ENCODE measurements at regions not wholly inside any gene's neighbourhood (a gene's known extent, or its start where the extent isn't known, plus 50 kb on each side); places are given as distances from the start of the nearest gene placed in this dataset.

DNA sequence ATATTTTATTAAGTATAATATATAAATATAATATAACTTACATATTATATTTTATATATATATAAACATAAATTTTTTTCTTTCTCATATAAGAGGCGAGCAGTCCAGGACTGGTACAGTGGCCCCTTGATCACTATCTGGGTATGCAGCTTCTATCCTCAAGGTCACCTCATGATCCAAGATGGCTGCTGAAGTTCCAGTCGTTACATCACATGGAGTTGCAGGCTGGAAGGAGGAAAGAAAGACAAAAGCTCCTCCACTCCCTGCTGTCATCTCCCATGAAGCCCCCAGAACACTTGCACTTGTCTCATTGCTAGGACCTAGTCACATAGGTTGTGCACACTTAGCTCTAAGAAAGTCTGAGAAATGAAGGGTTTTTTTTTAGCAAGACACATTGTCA lies 145.1 kb upstream of the SLC1A4 start:
- Histone ChIP-seq H3K9me3 (no peaks in the 10 kb centered on the region), H3K4me1 (peaks cover 0 to 30% (median 5%) of the 10 kb centered on the region in 4 donors), H3K36me3 (no peaks in the 10 kb centered on the region), H3K27me3 (no peaks in the 10 kb centered on the region), H3K4me3 (no peak overlapping the region), H3K27ac (no peak overlapping the region)
- DNase-seq (ENCODE audit: low spot score in 2 of 2): no peak
- WGBS, 2 donors: 92 to 95% methylated on average over 2 of the region's 2 CpGs
- TF ChIP-seq, protein P1, sequence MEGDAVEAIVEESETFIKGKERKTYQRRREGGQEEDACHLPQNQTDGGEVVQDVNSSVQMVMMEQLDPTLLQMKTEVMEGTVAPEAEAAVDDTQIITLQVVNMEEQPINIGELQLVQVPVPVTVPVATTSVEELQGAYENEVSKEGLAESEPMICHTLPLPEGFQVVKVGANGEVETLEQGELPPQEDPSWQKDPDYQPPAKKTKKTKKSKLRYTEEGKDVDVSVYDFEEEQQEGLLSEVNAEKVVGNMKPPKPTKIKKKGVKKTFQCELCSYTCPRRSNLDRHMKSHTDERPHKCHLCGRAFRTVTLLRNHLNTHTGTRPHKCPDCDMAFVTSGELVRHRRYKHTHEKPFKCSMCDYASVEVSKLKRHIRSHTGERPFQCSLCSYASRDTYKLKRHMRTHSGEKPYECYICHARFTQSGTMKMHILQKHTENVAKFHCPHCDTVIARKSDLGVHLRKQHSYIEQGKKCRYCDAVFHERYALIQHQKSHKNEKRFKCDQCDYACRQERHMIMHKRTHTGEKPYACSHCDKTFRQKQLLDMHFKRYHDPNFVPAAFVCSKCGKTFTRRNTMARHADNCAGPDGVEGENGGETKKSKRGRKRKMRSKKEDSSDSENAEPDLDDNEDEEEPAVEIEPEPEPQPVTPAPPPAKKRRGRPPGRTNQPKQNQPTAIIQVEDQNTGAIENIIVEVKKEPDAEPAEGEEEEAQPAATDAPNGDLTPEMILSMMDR (IDR thresholded peaks at IDR 0.05): no peak
- TF ChIP-seq EP300 (IDR thresholded peaks at IDR 0.05) (no peak), POLR2A (IDR thresholded peaks at IDR 0.05) (no peak)

DNA sequence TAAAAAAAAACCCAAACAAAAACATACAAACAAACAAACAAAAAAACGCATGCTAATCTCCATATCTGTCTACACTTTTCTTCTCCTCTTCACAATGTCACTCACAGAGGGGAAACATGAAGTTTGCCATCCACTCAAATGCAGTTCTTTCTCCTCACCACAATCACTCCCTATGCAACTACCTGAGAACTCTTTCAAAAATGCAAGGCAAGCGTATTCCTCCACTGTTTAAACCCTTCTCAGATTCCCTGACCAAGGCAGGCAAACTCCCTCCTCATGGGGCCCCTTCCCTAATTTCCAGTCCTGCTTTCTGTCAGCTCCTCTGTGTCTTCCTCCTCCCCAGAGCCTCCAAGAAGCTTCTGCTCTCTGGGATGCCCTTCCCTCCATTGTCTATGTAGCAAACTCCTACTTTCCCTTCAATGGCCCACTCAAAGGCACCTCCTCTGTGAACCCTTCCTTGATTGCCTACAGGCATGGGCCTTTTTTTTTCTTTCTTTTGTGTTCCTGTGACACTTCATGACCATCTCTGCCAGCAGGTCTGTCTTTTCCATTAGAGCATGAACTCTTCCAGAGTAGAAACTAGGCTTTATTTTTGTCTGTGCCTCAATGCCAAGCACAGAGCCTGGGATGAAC lies 143.8 kb upstream of the SLC1A4 start:
- 86 to 90% methylated on average over 2 of the region's 2 CpGs for WGBS, 2 donors
- no peak overlapping the region for H3K27ac ChIP-seq
- H3K27me3 ChIP-seq: no peaks in the 10 kb centered on the region
- H3K4me3 ChIP-seq: no peak overlapping the region
- no peaks in the 10 kb centered on the region for H3K36me3 ChIP-seq
- H3K9me3 ChIP-seq: no peaks in the 10 kb centered on the region
- H3K4me1 ChIP-seq: peaks cover 0 to 20% (median 3%) of the 10 kb centered on the region in 4 donors
- no peak for DNase-seq (ENCODE audit: low spot score in 2 of 2)
- TF ChIP-seq, protein P1 (IDR thresholded peaks at IDR 0.05): no peak
- TF ChIP-seq EP300 (IDR thresholded peaks at IDR 0.05): no peak
- TF ChIP-seq POLR2A (IDR thresholded peaks at IDR 0.05): no peak

DNA sequence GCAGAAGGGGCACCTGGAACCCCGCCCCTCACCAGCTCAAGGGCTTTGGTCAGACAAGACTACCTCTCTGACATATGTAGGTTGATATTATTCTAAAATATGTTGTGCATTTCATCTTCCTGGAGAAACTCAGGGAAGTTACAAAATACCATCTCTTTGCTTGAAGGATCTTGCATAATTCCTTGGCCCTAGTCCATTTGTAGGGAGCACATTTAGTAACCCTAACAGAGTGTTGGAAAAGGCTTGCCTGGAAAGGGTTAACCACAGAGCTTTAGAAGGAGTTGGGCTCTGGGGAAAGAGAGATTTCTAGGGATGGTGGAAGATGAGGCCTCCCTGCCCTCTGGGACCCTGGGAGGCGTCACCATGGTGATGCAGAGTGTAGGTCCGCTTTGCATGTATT lies 143.0 kb upstream of the SLC1A4 start:
- peak in 1 of 2 donors; percentile 46 for DNase-seq (ENCODE audit: low spot score in 2 of 2)
- H3K9me3 ChIP-seq: no peaks in the 10 kb centered on the region
- H3K36me3 ChIP-seq: no peaks in the 10 kb centered on the region
- WGBS, 2 donors: 64 to 67% methylated on average over 3 of the region's 3 CpGs
- H3K4me1 ChIP-seq: peaks cover 0 to 13% (median 3%) of the 10 kb centered on the region in 4 donors
- H3K27me3 ChIP-seq: no peaks in the 10 kb centered on the region
- H3K4me3 ChIP-seq: no peak overlapping the region
- TF ChIP-seq POLR2A (IDR thresholded peaks at IDR 0.05): no peak
- TF ChIP-seq, protein P1 (IDR thresholded peaks at IDR 0.05): no peak
- peak in 1 of 2 donors; percentile 41 for TF ChIP-seq EP300 (IDR thresholded peaks at IDR 0.05)
- H3K27ac ChIP-seq: no peak overlapping the region

DNA sequence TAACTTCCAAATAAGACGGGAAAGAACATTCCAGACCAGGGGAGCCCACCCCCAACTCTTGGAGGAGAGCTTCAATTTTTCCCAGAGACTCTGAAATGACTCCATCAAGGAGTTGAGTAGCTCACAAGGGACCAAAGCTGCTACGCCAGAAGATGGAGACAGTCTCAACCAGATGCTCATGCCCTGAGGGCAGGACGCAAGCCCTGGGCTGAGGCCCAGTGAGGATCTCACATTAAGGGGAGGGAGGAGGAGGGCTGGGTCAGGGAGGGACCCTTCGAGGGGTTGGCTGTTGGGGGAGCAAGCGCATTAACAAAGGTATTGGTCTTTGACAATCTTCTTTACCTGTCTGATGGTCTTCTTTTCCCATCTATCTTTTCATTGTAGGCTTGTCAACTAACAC lies 141.3 kb upstream of the SLC1A4 start:
- Histone ChIP-seq H3K36me3 (no peaks in the 10 kb centered on the region), H3K9me3 (no peaks in the 10 kb centered on the region), H3K27me3 (no peaks in the 10 kb centered on the region), H3K4me1 (peaks cover 0 to 10% (median 3%) of the 10 kb centered on the region in 4 donors), H3K4me3 (no peak overlapping the region), H3K27ac (no peak overlapping the region)
- 77 to 87% methylated on average over 5 of the region's 5 CpGs for WGBS, 2 donors
- DNase-seq (ENCODE audit: low spot score in 2 of 2): no peak
- TF ChIP-seq POLR2A (IDR thresholded peaks at IDR 0.05) (no peak), EP300 (IDR thresholded peaks at IDR 0.05) (no peak)
- TF ChIP-seq, protein P1 (IDR thresholded peaks at IDR 0.05): no peak

DNA sequence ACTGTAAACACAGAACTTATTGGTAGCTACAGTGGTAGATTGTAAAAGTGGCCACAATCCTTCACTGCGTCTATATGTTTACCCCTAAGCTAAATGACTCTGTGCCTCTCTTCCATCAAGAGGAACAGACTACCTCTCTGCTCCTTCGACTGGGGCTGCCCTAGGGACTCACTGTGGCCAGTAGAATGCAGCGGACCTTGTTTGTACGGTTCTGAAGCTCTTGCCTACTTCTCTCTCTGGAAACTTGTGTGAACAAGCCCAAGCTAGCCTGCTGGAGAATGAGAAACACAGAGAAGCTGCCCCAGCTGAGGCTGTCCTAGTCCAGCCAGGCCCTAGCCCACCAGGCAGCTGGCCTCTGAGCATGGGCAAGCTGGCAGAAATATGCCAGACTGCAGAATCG lies 140.8 kb upstream of the SLC1A4 start:
- 72 to 88% methylated on average over 5 of the region's 5 CpGs for WGBS, 2 donors
- DNase-seq (ENCODE audit: low spot score in 2 of 2): no peak
- Histone ChIP-seq H3K27ac (no peak overlapping the region), H3K9me3 (no peaks in the 10 kb centered on the region), H3K4me1 (peaks cover 0 to 10% (median 3%) of the 10 kb centered on the region in 4 donors), H3K4me3 (no peak overlapping the region), H3K36me3 (no peaks in the 10 kb centered on the region), H3K27me3 (no peaks in the 10 kb centered on the region)
- no peak for TF ChIP-seq POLR2A (IDR thresholded peaks at IDR 0.05)
